ENCODE measurements at regions not wholly inside any gene's neighbourhood (a gene's known extent, or its start where the extent isn't known, plus 50 kb on each side); places are given as distances from the start of the nearest gene placed in this dataset.

DNA sequence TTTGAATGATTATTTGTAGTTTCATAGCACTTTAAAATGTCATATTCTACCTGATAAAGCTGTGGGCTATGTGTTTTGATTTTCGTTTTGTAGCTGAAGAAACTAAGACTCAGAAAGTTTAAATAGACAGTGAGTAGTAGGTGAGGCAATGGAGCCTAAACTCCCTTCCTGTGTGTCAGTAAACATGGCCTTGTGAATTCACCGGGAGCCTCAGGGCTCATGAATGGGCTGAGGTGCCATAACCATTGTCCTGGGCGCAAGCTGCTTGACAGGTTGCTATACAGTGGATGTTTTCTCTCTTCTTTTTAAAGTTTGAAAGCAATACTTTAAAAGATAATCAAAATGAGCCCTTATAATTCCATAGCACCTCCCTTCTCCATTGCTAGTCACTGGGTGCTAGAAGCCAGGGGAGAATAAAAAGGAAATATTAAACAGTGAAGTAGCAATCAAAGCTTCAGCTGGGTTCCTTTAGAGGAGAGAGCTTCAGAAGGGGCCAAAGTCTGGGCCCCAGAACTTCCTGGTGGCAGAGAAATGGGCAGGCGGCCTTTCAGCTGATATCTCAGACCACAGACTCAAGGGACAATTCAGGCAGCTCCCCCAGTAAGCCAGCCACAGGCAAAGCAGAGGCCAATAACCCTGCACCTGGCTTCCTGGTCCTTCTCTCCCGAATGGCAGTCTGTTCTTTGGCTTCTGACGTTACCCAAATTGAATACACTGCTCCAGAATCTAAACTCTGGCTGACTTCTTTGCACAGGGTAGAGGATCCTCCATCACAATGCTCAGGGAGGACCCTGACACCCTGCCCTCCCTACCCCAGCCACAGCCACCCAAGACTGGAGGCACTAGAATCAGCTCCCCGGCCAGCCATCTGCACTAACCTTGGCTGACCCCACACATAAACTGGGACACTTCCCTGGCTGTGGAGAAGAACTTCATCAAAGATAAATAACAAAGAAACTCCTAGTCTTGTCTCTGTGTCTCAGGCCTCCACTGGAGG, 51.8 kb upstream of the NPAS2 start:
- no peak for DNase-seq
